ENCODE measurements at regions not wholly inside any gene's neighbourhood (a gene's known extent, or its start where the extent isn't known, plus 50 kb on each side); places are given as distances from the start of the nearest gene placed in this dataset.

DNA sequence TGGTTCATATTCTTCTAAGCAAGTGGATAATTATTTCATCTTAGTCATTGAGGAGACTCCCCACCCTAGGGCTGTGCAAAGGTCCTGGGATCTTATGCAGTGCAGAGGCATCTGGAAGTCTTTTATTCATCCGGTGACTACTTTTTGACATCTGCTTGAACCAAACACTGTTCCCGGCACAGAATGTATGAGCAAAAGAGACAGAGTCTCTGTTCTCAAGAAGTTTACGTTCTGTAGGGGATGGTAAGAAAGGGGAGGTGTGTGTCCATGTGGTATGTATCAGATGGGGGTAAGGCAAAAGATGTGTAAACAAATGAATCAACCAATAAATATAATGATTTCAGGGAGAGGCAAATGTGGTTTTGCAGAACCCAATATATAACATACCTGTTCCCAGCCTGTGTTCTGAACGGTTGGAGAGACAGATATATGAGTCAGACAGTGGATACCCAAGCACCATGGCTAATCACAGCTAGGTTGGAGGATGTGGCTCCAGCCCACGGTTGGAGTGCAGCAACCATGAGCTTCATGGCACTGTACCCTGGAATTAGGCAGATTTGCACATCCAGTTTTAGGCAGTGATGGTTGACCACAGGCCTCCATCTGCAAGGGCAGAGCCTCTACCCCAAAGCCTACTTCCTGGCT lies 75.1 kb upstream of the CADM1 start:
- no peak overlapping the region for H3K4me3 ChIP-seq (ENCODE audit: low read length)
- no peak for TF ChIP-seq ZNF274 (IDR thresholded peaks at IDR 0.05; ENCODE audit: low read depth, low read length)

DNA sequence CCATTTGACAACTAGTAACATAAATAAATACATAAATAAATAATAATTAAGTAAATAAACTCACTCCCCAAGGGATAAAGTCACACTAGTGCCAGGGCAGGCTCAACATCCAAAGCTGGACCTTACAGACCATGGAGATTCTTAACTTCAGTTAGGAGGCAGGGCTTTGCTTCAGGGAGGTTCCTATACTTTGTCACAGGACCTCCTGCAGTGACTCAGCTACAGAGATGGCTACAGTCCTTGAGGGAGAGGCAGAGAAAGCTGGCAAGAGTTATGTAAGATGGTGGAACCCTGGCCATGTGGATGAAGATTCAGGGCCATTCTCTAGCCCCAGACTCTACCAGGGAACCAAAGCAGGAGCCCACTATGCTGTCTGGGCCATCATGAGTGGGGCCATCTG lies 74.1 kb upstream of the CADM1 start:
- no peak for TF ChIP-seq ZNF274 (IDR thresholded peaks at IDR 0.05; ENCODE audit: low read depth, low read length)
- no peak overlapping the region for H3K4me3 ChIP-seq (ENCODE audit: low read length)

DNA sequence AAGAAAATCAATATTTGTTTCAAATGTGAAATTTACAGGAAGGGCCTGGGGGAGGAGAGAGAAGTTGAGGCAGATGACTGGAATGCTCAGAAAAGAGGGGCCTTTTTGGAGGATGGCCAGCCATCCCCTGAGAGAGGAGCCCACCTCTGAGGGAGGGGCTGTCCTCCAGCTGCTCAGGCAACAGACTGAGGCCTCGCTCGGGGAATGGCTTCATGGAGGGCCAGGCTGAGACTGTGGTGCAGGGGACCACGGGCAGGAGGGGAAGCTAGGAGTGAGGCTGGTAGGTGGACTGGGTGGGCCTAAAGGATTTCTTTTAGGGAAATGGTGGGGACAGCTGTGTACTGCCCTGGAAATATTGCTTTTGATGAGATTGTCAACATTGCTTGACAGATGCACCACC lies 73.5 kb upstream of the CADM1 start:
- H3K4me3 ChIP-seq (ENCODE audit: low read length) = no peak overlapping the region

DNA sequence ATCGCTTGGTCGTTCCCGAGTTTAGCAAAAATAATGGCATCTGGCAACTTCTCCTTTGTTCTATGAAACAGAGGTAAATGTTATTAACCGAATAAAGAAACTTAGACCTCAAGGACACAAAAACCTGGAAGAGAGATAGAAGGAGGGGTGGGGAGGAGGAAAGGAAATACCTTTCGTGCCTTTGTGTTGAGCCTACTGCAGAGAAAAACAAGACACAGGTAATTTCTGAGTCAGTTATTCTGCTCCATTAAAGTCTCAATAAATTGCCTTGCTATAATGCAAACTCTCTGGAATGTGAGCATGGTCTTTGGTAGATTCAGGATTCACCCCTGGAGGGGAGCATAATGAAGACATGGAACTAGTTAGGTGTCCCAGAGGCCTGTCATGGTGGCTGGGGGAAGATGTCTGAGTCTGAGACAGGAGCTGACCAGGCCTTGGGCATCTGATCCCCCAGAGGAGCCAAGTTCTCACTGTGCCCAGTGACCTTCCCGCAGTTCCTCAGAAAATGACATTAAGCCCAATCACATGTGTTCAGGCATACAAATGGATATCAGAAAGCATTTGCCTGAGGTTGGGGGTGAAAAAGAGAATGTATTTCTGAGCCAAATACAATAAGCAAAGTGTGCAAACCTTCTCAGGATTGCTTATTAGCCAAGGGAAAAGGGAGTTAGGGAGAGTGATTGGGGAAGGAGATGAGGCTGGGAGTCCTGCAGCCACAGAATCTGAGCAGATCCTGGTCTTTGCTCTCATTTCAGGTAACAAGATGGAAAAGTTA lies 72.6 kb upstream of the CADM1 start:
- no peak for TF ChIP-seq ZNF274 (IDR thresholded peaks at IDR 0.05; ENCODE audit: low read depth, low read length)
- no peak overlapping the region for H3K4me3 ChIP-seq (ENCODE audit: low read length)

More for the DNA sequence above, 73.5 kb upstream of the CADM1 start:
- TF ChIP-seq ZNF274 (IDR thresholded peaks at IDR 0.05; ENCODE audit: low read depth, low read length) = no peak

DNA sequence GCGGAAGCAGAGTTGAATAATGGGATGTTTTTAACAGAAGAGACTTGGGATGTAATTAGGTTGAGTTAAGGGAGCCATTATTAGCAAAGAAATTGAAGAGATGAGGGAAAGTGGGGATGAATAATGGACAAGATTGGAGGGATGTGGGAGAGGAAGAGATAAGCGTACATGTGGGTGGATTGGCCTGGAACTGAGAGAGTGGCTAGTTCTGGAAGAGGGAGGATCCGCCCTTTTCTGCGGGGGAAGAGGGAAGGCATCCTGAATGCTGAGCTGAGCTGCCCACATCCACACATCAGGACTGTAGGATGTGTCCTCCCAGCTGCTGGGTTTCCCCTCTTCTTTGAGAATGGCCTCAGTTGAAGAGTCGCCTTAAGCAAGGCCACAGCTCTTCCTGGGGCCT lies 68.3 kb upstream of the CADM1 start:
- no peak for TF ChIP-seq ZNF274 (IDR thresholded peaks at IDR 0.05; ENCODE audit: low read depth, low read length)
- H3K4me3 ChIP-seq (ENCODE audit: low read length) = no peak overlapping the region

DNA sequence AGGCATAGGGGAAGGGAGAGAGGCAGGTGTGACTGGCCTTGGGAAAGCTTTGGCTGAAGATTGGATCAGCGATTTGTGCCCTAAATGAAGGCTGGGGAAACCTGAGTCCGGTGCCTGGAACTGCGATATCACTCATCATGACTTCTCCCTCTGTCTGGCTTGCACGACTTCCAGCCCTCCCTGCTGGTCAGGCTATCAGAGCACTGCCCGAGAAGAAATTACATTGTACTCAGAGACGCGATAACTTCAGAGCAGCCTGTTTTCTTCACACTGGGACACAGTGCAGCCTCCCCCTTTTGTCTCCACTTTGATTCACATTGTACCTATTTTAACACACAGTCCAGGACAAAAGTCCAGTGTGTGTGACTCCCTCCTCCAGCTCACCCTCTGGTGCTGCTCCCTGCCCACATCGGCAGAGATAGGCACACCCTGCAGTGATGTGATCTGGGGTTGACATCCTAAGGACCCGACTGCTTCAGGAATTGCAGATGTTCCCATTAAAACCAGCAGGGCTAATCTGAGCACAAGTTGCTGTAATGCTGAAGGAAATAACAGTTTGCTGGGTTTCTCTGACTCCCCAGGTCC lies 62.1 kb upstream of the CADM1 start:
- TF ChIP-seq ZNF274 (IDR thresholded peaks at IDR 0.05; ENCODE audit: low read depth, low read length) = no peak
- H3K4me3 ChIP-seq (ENCODE audit: low read length) = no peak overlapping the region

DNA sequence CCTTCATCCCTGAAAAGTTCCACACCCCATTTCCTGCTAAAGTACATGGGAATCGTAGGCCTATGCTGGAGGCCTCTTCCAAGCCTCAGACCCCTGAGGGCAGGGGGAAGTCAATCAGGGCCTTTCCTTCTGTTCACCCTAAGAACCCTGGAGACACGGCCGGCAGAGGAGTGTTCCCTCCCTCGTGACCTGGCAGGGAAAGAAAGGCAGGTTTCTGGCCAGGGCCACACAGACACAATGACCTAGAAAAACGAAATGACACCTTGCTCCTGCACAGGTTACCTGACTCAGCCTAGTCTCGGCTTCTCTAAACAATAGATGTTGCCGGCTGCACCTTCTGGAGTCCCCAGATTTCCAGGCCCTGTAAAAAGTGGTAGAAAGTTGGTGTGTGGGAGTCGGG lies 60.6 kb upstream of the CADM1 start:
- H3K4me3 ChIP-seq (ENCODE audit: low read length) = no peak overlapping the region
- TF ChIP-seq ZNF274 (IDR thresholded peaks at IDR 0.05; ENCODE audit: low read depth, low read length) = no peak

DNA sequence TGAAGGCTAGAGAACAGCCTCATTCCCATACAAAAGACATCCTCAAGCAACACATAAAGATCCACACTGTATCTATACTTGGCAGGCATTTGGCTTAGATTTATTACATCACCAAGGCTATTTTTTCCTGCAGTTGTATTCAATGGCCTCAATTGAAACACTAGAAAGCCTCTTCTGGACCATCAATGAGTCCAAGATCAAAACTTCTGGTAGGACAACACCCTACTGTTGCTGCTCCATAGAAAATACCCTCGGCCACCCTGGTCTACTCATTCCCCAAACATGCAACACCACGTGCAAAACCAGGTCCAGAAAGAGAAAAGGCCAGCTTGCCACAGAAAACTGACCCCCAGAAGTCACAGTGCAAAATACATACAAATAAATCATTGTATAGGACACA lies 56.9 kb upstream of the CADM1 start:
- no peak for TF ChIP-seq ZNF274 (IDR thresholded peaks at IDR 0.05; ENCODE audit: low read depth, low read length)
- H3K4me3 ChIP-seq (ENCODE audit: low read length) = no peak overlapping the region

DNA sequence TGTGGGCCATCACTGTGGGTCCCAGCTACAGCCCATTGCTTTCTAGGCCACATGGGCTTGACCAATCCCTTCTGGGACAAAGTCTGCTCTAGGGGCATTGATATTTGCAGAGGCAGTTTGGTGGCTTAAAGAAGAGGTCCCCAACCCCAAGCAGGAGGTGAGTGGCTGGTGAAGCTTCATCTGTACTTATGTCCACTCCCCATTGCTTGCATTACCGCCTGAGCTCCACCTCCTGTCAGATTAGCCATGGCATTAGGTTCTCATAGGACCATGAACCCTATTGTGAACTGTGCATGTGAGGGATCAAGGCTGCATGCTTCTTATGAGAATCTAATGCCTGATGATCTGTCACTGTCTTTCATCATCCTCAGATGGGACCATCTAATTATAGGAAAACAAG lies 54.4 kb upstream of the CADM1 start:
- no peak for TF ChIP-seq ZNF274 (IDR thresholded peaks at IDR 0.05; ENCODE audit: low read depth, low read length)

DNA sequence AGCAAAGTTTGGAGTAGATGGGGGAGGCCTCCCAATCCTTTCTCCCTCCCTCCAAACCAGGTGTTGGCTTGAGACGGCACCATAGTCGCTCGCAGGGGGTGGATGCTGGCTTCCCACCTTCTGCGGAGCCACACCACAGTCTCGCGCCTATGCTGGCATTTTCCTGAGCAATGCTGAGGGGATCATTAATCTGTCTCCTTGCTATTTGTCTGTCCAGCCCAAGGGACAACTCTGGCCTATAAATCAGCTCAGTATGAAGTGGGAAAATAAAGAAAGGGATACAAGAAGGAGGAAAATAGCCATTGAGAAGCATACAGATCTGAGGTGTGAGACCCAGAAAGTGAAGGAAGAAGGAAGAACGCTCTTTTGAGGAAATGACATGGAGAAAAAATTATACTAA lies 53.5 kb upstream of the CADM1 start:
- no peak overlapping the region for H3K4me3 ChIP-seq (ENCODE audit: low read length)
- TF ChIP-seq ZNF274 (IDR thresholded peaks at IDR 0.05; ENCODE audit: low read depth, low read length) = no peak

More for the DNA sequence above, 54.4 kb upstream of the CADM1 start:
- no peak overlapping the region for H3K4me3 ChIP-seq (ENCODE audit: low read length)

DNA sequence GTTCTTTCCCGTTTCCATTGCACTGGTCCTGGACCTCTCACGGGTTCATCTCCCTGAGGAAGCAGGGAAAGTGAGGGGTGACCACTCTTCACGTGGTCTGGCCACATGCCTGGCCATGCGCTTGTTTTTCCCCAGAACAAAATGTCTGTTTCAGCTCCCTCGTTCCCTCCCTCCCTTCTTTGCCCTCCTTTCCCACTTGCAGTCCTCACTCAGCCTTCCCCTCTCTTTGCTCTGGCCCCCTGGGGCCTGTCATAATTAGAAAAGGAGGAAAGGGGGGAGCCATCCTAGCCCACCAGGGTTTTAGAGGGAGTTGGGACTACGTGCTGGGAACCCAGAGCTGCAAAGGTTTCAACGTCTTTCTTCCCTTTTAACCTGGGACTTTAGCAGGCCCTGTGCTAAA lies 52.8 kb upstream of the CADM1 start:
- H3K4me3 ChIP-seq (ENCODE audit: low read length) = no peak overlapping the region
- TF ChIP-seq ZNF274 (IDR thresholded peaks at IDR 0.05; ENCODE audit: low read depth, low read length) = no peak

DNA sequence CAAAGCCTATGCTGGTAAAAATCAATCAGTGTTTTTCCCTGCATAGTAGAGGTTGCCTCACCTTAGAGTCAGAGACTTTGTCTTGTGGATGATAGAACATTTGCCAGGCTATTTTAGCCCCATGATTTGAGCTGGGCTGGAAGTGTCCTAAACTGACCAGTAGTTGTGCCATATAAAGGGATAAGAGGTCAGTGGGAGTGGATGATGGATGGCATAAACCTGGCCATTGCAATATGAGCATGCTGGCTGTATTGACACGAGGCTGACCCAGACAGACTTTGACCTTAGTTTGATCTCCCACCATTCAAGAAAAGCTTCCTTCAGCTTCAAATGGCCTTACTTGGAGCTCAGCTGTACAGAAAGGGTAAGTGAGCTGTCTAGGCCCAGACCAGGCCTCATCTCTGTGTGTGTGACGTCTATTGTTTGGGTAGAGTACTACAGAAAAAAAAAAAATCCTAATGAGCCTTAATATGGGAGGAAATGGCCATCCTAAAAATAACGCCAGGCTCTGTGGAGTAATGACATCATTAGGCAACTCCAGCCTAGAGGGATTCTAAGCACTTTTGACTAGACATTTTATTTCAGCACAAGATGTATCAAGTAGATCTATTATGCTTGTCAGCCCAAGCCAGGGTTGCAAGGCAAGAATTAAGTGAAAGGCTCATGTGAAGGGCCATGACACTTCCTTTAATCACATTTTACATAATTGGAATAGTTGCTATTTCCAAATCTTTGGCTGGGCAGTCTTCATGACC lies 51.3 kb upstream of the CADM1 start:
- no peak overlapping the region for H3K4me3 ChIP-seq (ENCODE audit: low read length)
- TF ChIP-seq ZNF274 (IDR thresholded peaks at IDR 0.05; ENCODE audit: low read depth, low read length) = no peak

Measured in GM08714 (cell line).